ENCODE measurements at regions not wholly inside any gene's neighbourhood (a gene's known extent, or its start where the extent isn't known, plus 50 kb on each side); places are given as distances from the start of the nearest gene placed in this dataset.

DNA sequence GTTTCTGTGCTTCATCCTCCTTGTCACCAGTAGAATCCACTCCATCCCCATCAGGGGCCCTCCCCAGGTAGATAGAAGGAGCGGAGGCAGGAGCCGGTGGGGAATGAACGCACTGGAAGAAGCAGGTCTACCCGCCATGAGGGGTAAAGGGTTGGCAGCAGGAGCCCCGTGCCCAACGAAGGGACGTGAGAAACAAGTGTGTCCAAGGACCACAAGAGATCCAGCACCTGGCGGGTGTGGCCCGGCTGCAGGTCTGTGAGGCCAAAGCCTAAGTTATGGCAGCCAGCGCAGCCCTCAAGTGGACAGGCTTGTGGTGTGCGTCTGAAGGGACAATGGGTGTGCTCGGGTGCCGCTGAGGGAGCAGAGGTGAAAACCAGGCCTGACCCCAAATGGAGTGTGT lies 94.3 kb downstream of the IRX2 start:
- DNase-seq: no peak

DNA sequence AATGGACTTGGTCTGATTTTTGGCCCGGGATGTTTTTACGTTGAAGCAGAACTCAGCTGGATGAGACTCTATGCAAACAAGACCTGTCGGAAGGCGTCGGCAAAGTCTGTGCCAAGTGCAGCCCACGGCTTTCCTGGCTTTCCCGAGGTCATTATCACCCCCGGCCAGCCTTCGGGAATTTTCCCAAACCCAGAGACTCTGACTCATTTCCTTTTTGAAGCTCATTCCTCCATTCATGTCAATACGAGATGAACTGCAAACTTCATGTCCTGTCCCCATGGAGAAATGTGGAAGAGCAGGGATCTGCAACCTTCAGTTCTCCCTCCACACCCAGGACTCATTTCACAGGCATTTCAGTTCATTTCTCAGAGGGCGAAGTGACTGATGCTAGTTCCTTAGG lies 95.3 kb downstream of the IRX2 start:
- no peak for DNase-seq

DNA sequence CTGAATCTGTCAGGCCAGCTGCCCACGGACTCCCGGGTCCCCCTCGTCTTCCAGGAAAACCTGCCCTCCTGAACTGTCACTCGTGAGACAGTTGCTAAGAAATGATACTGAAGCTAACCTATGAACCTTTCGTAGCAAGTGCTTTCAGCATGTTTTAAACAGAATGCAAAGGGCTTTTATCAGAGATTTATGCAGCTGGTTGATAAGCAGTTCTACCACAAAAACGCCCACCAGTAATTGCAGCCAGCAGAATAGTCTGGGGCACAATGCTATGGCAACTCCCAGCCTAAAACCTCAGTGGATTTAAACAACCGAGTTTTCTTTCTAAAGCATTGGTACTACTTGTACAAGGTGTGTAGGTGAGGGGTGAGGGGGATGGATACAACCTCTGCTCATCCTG lies 97.5 kb downstream of the IRX2 start:
- DNase-seq: no peak

GRCh38 chr5:2651116-2651515 lies 100.4 kb downstream of the IRX2 start:
- no peak for DNase-seq

DNA sequence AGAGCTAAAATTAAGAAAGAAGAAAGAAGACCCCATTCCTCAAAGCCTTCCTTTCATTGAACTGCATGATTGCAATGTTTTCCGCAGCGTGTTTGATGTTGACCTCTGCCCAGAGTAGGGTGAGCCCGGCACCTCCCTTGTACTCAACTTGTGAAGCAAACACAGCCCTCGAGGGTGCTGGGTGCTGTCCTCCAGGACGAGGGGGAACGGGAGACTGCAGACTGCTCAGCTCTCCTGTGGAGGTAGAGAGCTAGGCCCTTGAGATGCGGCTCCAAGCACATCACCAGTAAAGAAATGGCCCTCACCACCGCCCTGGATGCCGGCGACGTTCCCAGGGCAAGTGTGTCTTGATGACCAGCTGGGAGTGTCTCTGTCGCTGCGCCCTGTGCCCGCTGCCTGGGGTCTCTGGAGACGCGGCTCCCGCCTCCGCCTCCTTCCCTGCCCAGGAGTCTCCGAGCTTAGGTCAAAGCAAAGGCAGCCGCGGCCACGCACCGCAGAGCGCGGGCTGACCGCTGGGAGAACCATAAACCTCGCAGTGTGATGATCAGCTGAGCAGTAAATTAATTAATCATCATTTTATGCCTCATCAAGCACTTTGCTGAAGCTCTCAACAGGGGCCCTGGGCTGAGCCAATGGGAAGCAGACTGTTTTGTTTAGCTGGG lies 108.7 kb downstream of the IRX2 start:
- DNase-seq: no peak

DNA sequence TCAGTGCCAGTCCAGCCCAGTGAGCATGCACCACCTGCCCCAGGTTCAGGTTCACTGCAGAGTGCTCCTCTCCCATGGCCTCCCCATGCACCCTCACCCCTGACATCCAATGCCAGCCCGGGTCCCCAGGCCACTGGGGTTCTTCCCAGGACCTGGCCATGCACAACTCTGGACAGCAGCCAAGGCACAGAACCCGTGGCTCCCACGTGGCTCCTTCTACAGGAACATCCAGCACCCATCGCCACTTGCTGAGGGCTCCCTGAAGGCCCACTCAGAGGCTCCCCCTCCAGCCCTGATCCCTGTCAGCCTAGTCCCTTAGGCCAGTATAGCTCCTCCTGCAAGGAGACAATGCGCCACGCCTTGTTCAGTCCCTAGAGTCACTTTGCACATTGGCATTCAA lies 110.8 kb downstream of the IRX2 start:
- DNase-seq: no peak

DNA sequence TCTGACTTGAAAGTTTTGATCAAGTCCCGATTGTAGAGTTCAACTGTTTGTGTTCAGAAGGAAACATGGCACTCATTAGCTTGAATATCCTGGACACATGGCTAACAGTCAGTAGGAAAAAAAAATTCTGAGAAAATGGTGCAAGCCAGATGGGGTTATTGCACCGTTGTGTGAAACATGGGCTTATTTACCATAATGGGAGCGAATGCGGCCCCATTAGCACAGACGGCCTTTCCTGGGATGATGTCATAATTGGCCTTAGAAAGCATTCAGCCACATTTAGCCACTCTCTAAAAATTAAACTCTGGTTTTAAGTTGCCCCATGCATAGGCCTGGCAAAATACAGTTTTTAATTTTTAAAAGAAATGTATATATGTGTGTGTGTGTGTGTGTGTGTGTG lies 112.1 kb downstream of the IRX2 start:
- DNase-seq: no peak

DNA sequence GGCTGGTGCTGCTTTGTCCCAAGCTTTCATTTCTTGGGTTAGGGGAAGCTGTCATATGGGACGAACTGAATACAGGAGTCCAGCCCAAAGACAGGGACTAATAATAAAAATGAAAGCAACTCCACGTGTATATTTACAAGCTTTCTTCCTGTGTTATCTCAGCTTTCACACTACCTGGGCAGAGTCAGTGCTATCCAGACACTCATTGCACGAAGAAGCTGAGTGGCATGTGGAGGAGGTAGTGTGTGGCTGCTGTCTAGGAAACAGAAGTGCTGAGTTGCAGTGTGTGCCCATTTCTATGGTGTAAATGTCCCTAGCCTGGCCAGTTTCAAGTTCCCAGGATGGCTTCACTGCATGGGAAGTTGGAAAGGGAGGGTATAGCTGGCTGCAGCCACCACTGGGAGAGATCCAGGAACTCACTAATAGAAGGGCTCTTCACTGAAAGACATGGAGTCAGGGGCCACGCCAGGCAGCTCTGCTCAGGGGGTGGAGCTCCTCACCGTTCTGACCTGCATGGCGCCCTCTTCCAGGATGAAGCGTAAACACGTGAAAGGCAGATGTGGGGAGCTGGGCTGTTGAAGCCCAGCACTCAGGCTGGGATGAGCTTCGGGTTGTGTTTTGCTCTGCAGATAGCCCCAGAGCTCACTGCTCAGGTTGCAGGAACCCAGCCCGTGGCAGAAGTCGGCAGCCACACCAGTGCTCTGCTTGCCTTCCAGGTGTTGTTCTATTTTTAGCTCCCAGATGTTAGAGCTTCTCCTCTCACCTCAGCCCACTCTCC lies 116.9 kb downstream of the IRX2 start:
- DNase-seq: no peak

DNA sequence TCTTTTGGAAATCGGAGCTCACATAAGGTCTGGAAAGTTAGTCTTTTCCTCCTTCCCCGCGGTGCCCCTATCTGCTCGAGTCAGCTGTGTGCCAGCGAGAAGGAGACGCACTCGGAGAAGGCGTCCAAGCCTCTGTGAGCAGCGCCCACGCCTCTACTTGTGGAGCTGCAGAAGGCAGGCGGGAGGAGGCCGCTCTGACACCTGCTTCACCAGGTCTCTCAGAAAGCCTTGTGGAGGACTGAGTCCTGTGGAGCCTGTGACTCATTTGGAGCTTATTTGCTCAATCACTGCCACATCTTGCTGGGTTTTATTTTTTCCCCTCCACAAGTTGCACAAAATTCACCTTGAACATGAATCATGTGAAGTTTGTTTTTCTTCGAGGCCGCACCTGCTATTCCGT lies 117.5 kb downstream of the IRX2 start:
- DNase-seq: no peak

- no peak for DNase-seq
Measured at GRCh38 chr5:2631758-2632157, 119.7 kb downstream of the IRX2 start.

DNA sequence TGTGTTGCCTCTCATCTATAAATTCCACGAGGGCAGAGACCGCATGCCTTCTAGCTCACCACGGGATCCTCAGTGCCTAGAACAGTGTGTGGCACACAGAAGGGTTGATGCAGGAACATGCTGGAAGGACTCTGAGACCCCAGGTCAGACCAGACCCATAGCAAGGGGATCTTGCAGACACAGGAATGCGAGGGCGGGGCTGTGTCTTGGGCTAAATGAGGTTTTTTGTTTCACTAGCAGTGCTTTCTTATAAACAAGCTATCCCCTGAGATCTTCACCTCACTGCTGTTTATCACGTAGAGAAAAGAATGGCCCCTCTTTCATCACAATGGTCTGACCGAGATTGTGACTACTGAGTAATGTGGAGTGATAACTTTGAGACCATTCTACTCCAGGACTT lies 122.4 kb downstream of the IRX2 start:
- no peak for DNase-seq

DNA sequence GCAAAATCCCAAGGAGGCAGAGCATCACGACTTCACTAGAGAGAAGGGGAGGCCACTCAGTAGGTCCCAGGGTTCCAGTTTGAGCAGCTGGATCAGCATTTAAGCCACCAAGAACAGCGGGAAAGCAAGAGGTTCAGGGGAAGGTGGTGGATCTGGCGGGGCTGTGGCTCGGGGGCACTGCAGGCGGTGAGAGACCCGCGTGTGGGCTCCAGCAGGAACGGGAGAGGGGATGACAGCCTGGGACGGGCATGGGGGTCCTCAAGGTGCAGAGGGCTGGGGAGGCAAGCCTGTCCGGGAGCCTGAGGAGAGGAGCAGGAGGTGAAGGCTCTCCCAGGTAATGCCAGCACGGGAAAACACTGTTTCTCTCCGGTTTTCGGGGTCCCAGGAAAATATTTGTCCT lies 123.6 kb downstream of the IRX2 start:
- no peak for DNase-seq

DNA sequence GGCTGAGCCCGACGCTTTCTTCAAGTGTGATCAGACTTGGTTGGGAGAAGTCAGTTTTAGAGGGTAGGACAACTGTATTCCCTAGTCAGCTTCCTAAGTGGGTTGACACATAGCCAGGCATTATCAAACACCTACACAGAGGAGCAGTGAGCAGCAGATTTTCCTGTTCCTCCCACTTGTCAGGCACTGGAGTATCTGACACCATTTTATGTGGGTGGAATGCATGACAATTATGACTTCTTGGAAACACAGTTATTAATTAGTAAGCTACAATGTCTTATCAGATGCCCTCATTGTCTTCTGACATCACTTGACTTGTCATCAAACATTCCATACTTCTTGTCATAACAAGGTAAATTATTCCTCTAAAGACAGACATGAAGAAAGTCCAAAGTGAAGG lies 124.9 kb downstream of the IRX2 start:
- no peak for DNase-seq

GRCh38 chr5:2622866-2623265 lies 128.6 kb downstream of the IRX2 start:
- DNase-seq: no peak

DNA sequence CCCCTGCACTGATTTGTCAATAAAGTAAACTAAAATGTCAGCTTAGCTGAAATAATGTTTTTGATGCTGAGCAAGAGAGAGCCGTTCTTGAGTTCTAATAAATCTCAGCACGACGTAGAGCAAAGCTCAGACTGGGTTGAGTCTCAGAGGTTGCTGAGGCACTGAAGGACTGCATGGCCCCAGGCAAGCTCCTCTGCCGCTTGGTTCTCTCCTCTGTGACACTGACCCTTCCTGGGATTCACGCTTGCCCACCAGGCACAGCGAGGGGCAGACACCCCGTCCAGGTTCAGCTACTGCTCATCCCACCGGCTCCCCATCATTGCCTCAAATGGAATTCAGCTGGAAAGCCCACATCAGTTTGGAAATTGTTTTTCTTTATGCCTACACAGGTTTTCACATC lies 129.8 kb downstream of the IRX2 start:
- DNase-seq: no peak

- no peak for DNase-seq
Measured at GRCh38 chr5:2619216-2619615, 132.3 kb downstream of the IRX2 start.

DNA sequence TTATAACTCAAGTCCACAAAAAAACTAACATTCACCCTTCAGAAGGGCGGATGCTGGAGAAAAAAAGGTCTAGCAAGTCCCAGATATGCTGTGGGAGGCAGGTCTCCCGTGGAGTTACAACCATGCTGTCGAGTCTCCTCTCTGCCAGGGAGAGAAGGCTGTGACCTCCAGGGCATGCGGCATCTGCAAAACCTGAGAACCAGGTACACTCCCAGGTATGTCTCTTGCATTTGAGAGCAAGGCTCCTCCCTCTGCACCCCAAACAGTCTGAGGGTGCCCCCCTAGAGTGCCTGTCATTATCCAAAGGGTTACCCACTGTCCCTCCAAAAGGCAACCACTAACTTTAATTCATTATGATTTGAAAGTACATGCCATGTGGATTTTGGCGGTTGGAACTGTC lies 134.0 kb downstream of the IRX2 start:
- DNase-seq: no peak

GRCh38 chr5:2615917-2616316 lies 135.6 kb downstream of the IRX2 start:
- no peak for DNase-seq

DNA sequence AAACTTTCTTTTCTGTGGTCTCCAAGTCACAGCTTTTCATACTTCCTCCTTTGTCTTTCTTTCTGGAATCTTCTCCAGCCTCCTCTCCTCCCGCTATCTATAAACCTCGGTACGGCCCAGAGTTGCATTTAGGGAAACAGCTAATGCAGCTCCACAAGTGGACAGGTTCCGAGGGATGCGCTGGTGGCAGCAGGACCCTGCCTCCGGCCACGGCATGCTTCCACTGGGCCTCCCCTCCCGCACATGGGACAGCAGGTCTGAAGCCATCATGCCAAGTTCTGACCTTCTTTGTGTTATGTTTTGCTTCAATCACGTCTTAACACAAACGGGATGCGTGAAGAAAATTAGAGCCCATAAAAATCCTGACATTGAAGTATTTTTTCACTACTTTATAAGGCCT lies 136.9 kb downstream of the IRX2 start:
- DNase-seq: no peak

DNA sequence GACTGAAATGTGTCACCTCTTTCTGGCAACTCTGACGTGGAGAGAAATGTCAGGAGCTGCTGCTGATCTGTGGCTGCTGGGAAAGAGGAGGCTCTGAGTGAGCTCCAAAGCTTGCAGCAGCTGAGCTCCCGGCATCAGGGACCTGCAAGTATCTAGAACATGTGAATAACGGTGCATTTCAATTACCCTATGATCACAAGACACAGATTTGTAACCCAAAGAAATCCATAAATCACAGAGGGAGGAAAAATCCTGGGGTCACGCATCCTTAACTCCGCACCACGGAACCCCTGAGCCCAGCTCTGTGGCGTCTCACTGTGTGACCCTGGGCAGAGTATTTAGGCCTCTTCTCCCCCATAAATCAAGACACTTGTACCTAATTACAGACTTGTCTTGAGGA lies 139.8 kb downstream of the IRX2 start:
- no peak for DNase-seq

DNA sequence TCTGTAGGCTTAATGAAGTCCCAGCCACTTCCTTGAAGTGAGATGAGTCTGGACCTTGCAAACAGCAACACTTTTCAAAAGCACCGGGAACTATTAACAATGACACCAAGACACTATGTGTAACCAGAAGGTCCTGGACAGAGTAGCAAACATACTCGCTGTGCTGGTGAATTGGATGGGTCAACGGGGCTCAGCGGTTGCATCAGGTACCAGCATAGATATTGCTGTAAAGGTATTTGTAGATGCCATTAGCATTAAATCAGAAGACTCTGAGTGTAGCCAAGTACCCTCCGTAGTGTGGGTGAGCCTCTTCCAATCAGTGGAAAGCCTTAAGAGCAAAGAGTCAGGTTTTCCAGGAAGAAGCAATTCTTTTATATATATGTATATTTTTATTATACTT lies 140.5 kb downstream of the IRX2 start:
- no peak for DNase-seq

DNA sequence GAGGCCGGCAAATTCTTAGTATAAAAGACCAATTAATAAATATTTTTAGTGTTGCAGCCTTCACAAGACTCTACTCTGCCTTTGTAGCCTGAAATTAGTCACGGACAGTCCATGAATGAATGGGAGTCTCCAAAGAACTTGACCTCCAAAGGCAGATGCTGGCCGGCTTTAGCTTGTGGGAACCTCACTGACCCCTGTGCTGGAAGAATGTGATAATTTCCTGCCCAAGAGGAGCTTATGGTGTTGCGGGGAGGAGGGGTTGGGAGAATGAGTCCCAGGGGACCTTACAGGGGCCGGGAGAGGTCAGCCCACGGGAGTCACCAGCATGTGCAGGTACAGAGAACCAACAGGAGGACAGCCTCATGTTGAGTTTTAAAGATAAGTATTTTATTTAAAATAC lies 143.1 kb downstream of the IRX2 start:
- no peak for DNase-seq

GRCh38 chr5:2607598-2607997 lies 143.9 kb downstream of the IRX2 start:
- DNase-seq: no peak

GRCh38 chr5:2603272-2603575 lies 148.3 kb downstream of the IRX2 start:
- DNase-seq: no peak
